ENCODE measurements at regions not wholly inside any gene's neighbourhood (a gene's known extent, or its start where the extent isn't known, plus 50 kb on each side); places are given as distances from the start of the nearest gene placed in this dataset.

- CTCF ChIA-PET = no interaction called here
- no peak for DNase-seq (ENCODE audit: low spot score)
Measured at GRCh38 chr6:28732052-28732451, 191.7 kb downstream of the TRIM27 start.

GRCh38 chr6:28734443-28734959 lies 189.3 kb downstream of the TRIM27 start:
- POLR2A ChIA-PET (ENCODE audit: low non-redundant PET) = no interaction called here

More at GRCh38 chr6:28732052-28732451, 191.7 kb downstream of the TRIM27 start:
- POLR2A ChIA-PET (ENCODE audit: low non-redundant PET) = no interaction called here
- no peak for TF ChIP-seq CTCF (conservative IDR thresholded peaks at IDR 0.05; ENCODE audit: low read depth)
- H3K27ac ChIP-seq = no peak overlapping the region

GRCh38 chr6:28736121-28736520 lies 187.7 kb downstream of the TRIM27 start:
- no peak overlapping the region for H3K27ac ChIP-seq
- POLR2A ChIA-PET (ENCODE audit: low non-redundant PET) = no interaction called here
- CTCF ChIA-PET = no interaction called here
- TF ChIP-seq CTCF (conservative IDR thresholded peaks at IDR 0.05; ENCODE audit: low read depth) = no peak
- no peak for DNase-seq (ENCODE audit: low spot score)

More at GRCh38 chr6:28734443-28734959, 189.3 kb downstream of the TRIM27 start:
- DNase-seq (ENCODE audit: low spot score) = no peak
- no peak overlapping the region for H3K27ac ChIP-seq
- CTCF ChIA-PET = no interaction called here
- TF ChIP-seq CTCF (conservative IDR thresholded peaks at IDR 0.05; ENCODE audit: low read depth) = no peak

GRCh38 chr6:28737750-28738395 lies 185.9 kb downstream of the TRIM27 start:
- no peak overlapping the region for H3K27ac ChIP-seq
- POLR2A ChIA-PET (ENCODE audit: low non-redundant PET) = no interaction called here
- no peak for DNase-seq (ENCODE audit: low spot score)
- CTCF ChIA-PET = interaction anchor here (0.5 kb wide), 1 partner anchor 143 kb away, joined by 3 read pairs; no protein-coding TSS in a partner anchor
- no peak for TF ChIP-seq CTCF (conservative IDR thresholded peaks at IDR 0.05; ENCODE audit: low read depth)

- no peak overlapping the region for H3K27ac ChIP-seq
- POLR2A ChIA-PET (ENCODE audit: low non-redundant PET) = no interaction called here
- no peak for TF ChIP-seq CTCF (conservative IDR thresholded peaks at IDR 0.05; ENCODE audit: low read depth)
- DNase-seq (ENCODE audit: low spot score) = no peak
- CTCF ChIA-PET = interaction anchor here (0.5 kb wide), 1 partner anchor 143 kb away, joined by 3 read pairs; no protein-coding TSS in a partner anchor
Measured at GRCh38 chr6:28738396-28738765, 185.4 kb downstream of the TRIM27 start.

GRCh38 chr6:28741363-28741762 lies 182.4 kb downstream of the TRIM27 start:
- no peak overlapping the region for H3K27ac ChIP-seq
- TF ChIP-seq CTCF (conservative IDR thresholded peaks at IDR 0.05; ENCODE audit: low read depth) = no peak
- ChIA-PET POLR2A (ENCODE audit: low non-redundant PET) (no interaction called here), CTCF (no interaction called here)
- no peak for DNase-seq (ENCODE audit: low spot score)

Data from RWPE1 (cell line).